NT2/D1 (cell line): ENCODE measurements at regions not wholly inside any gene's neighbourhood (a gene's known extent, or its start where the extent isn't known, plus 50 kb on each side); places are given as distances from the start of the nearest gene placed in this dataset.

ENCODE experiments used
- YY1 ChIP-seq: IDR thresholded peaks from 2 replicates; pipeline ENCODE4 v1.6.1; 2011; ENCODE audit not compliant: insufficient read length, insufficient read depth
- ZNF274 ChIP-seq: IDR thresholded peaks from 2 replicates; pipeline ENCODE4 v1.6.1; 2011; ENCODE audit warnings: mild to moderate bottlenecking, low read depth, low read length

DNA sequence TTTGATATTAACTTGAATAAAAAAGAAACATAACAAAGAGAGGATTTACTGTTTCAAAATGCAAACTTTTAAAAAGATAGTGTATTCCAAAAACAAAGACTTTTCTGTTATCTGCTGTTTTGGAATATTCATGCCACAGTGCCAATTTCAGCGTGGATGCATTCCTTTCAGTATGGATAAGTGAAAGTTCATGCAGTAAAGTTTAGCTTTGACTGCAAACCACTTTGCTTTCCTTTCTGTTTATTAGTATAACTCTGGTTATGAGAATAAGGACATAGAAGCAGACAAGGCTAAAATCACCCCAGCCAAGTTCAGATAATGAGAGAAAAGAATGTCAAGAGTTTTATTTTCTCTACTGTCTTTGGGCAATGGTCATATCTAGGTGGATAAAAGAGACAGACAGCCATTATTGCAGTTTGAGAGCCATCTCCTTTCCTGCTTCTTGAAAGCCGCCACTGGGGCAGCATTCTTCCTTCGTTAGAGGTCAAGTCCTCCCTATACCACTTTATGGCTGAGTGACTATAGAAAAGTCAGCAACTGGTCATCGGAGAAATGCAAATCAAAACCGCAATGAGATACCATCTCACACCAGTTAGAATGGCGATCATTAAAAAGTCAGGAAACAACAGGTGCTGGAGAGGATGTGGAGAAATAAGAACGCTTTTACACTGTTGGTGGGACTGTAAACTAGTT is 82.4 kb upstream of the BLID start:
- TF ChIP-seq ZNF274: no peak
- no peak for TF ChIP-seq YY1
